Fibroblast of mammary gland (primary cell): ENCODE measurements at regions not wholly inside any gene's neighbourhood (a gene's known extent, or its start where the extent isn't known, plus 50 kb on each side); places are given as distances from the start of the nearest gene placed in this dataset.
A peak's percentile ranks its signal among the peaks of the same experiment; 100 is the strongest.

Experiments
- DNase-seq: peaks from one replicate; pipeline ENCODE4 v3.0.0-alpha.2; 2010; ENCODE audit warnings: low read depth
- H3K4me3 ChIP-seq: 2 replicates; pipeline ENCODE4 v1.5.1; 2011; ENCODE audit warnings: low read depth, mild to moderate bottlenecking, low read length, moderate library complexity; ENCODE audit not compliant: control insufficient read depth
- TF ChIP-seq, protein P1 (sequence below): conservative IDR thresholded peaks from 2 replicates; pipeline ENCODE4 v1.5.1; 2011; ENCODE audit warnings: low read depth, low read length, inconsistent platforms; ENCODE audit not compliant: control insufficient read depth, insufficient read depth

DNA sequence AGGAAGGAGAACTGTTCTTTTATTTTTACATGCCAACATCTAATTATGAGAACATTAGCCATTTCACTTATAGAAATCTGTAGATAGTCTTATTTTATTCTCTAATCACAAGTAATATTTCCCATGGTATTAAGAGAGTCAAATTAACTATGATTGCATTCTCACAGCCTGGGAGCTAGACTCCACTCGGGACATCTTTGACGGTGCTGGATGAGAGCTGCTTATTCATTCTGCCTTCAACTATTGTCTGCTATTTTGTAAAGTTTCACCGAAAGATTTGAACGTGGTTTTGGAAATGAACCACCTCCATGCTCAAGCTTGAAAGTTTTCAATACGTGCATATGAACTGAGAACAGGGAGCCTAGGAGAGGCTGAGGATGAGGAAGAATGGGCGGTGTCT is 264.3 kb upstream of the KLF6 start:
- no peak for DNase-seq
- TF ChIP-seq, protein P1, sequence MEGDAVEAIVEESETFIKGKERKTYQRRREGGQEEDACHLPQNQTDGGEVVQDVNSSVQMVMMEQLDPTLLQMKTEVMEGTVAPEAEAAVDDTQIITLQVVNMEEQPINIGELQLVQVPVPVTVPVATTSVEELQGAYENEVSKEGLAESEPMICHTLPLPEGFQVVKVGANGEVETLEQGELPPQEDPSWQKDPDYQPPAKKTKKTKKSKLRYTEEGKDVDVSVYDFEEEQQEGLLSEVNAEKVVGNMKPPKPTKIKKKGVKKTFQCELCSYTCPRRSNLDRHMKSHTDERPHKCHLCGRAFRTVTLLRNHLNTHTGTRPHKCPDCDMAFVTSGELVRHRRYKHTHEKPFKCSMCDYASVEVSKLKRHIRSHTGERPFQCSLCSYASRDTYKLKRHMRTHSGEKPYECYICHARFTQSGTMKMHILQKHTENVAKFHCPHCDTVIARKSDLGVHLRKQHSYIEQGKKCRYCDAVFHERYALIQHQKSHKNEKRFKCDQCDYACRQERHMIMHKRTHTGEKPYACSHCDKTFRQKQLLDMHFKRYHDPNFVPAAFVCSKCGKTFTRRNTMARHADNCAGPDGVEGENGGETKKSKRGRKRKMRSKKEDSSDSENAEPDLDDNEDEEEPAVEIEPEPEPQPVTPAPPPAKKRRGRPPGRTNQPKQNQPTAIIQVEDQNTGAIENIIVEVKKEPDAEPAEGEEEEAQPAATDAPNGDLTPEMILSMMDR = no peak
- no peak overlapping the region for H3K4me3 ChIP-seq

DNA sequence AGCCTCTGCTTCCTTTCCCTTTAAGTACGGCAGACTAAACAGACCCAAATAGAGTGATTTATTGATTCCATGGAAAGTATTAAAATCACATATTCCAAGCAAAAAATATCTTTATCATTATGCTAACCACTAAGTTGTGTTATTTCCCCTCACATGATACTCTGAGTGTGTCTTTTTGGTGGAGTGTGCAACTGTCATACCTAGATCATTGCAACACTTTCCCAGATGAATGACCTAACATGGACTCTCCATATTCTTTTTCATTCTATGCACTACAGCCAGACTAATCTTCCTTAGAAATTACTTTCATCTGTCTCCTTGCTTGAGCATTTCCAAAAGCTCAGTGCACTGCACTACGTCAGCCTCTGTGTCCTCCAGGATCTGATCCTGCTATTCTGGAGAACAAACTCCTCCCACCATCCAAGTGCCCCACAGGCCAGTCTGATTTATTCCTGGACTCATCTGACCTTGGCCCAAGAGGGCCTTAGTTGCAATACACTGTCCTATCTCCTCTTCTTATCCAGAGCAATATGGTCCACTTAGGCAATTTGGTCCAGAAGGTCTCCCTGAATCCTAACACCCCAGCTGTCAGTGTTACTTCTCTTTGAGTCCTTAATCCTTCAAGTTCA is 263.3 kb upstream of the KLF6 start:
- TF ChIP-seq, protein P1 = no peak
- peak; percentile 50 for DNase-seq
- H3K4me3 ChIP-seq = no peak overlapping the region

DNA sequence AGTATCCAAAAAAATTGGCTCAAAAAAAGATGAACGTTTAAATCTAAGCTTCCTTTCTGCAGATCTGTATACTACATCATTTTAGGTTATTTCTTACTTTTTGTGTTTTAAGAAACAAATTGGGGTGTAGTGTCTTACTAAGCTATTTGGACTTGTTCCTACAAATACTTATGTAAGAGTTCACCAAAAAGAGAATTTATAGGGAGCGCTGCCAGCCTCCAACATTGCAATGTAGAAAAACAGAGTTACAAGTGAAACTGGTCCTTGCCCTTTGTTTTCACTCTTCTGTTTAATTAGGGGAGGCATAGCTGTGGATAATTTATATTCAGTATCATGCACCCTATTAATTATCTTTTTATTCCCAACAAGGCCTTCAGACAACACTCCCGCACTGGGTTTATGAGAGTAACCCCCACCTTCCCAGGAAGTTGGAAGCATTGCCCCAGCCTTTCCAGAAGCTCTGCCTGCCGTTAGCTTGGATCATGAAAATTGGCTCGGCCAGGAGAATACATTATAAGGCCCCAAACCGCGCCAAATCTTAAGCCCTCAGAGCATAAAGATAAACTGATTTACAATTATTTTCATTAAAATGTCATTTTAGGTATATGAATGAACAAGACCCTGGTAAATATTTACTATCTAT is 261.8 kb upstream of the KLF6 start:
- H3K4me3 ChIP-seq = no peak overlapping the region
- TF ChIP-seq, protein P1 = no peak
- no peak for DNase-seq

DNA sequence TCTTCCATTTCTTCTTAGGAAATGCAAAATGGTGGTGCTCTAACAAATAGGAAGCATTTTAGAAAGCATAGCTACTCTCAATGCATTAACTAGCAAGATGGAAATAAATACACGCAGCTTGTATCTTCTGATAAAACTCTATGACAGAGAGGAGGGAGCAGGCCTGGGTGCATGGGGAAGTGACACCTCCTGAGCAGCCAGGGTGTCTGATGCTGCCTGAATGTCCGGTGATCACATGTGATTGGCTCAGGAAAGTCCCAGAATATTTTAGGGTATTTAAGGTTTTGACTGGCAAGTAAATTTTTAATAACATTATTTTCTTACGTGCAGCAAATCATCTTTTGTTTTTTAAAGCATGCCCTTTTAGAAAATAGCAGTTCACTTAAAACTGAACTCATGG is 261.0 kb upstream of the KLF6 start:
- DNase-seq = no peak
- TF ChIP-seq, protein P1 = no peak
- H3K4me3 ChIP-seq = no peak overlapping the region

DNA sequence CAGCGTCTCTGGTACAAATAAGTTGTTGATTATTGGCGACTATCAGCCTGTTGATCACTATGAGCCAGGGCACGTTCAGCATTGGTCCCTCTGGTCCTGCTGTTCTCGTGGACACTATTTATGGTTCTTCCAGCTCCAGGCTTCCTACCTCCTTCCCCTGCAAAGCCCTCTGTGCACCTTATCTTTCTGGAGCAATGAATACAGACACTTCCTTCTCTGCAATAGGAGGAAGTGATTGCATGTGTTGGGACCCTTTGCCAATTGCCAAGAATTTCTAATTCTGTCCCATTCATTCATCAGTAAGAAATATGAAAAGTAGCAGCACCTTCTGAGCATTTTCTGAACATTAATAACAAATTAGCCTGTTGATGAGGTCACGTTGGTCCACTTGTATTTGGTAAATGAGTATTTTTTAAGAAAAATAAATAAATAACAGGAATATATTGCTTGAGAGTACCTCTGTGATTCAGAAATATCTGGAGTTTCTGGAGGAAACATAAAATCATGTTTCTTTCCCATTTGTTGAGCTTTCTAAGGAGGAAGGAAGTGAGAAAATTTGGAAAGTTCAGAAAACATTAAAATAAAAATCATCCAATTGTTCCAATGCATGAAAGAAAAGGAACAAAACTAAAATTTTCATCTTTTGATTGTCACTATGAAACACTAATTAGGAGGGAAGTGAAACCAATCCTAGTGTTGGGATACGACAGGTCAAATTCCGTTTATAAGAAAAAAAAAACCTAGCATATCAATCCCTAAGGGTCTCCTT is 259.1 kb upstream of the KLF6 start:
- TF ChIP-seq, protein P1 = no peak

DNA sequence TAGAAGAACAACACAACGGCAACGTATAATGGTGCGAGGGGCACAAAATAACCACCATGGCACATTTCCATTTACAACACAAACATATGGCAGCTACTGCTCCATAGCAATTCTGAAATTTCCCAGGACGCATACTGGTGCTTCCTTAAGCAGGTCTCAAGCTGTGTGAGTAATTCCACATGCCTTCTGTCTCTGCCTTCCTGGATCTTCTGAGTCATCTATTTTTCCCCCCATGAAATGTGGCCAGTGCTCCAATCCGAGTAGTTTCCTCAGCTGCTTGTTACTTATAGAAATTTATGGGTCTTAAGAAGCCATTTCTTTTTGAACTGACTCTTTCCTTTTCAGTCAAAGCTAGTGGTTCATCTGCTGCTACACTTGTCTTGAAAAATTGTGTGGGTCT is 256.6 kb upstream of the KLF6 start:
- no peak for DNase-seq
- no peak overlapping the region for H3K4me3 ChIP-seq
- TF ChIP-seq, protein P1 = no peak

More for the DNA sequence above, 259.1 kb upstream of the KLF6 start:
- DNase-seq = no peak
- no peak overlapping the region for H3K4me3 ChIP-seq
